Dedifferentiated amniotic fluid mesenchymal stem cell (primary cell): ENCODE measurements at regions not wholly inside any gene's neighbourhood (a gene's known extent, or its start where the extent isn't known, plus 50 kb on each side); places are given as distances from the start of the nearest gene placed in this dataset.
"Not testable (repeated sequence)": the region's sequence is repeated elsewhere in the genome, so short reads cannot be mapped to it uniquely, and the experiment has no call there.

Experiments used
- DNase-seq: peaks from one replicate; pipeline ENCODE4 v3.0.0-alpha.2; 2016; ENCODE audit errors: extremely low spot score

- DNase-seq: no peak
Measured at GRCh38 chr7:9505516-9505915, 1072.1 kb downstream of the NXPH1 start.

- DNase-seq: no peak
Measured at GRCh38 chr7:9507290-9507689, 1073.9 kb downstream of the NXPH1 start.

GRCh38 chr7:9516662-9517061 is 1083.3 kb downstream of the NXPH1 start:
- DNase-seq: no peak

GRCh38 chr7:9523579-9523978 is 1090.2 kb downstream of the NXPH1 start:
- DNase-seq: no peak

- not testable (repeated sequence) for DNase-seq
Measured at GRCh38 chr7:9552431-9552830, 1119.0 kb downstream of the NXPH1 start.

GRCh38 chr7:9557853-9558252 is 1124.4 kb downstream of the NXPH1 start:
- no peak for DNase-seq

GRCh38 chr7:9575716-9576115 is 1142.3 kb downstream of the NXPH1 start:
- DNase-seq: no peak

- no peak for DNase-seq
Measured at GRCh38 chr7:9582824-9583223, 1149.4 kb downstream of the NXPH1 start.

- DNase-seq: no peak
Measured at GRCh38 chr7:9598411-9598810, 1165.0 kb downstream of the NXPH1 start.

- DNase-seq: no peak
Measured at GRCh38 chr7:9600974-9601373, 1167.6 kb downstream of the NXPH1 start.

GRCh38 chr7:9603291-9603690 is 1169.9 kb downstream of the NXPH1 start:
- no peak for DNase-seq

GRCh38 chr7:9608560-9608959 is 1175.2 kb downstream of the NXPH1 start:
- no peak for DNase-seq

- not testable (repeated sequence) for DNase-seq
Measured at GRCh38 chr7:9620899-9621298, 1187.5 kb downstream of the NXPH1 start.

- DNase-seq: not testable (repeated sequence)
Measured at GRCh38 chr7:9621306-9621902, 1188.0 kb downstream of the NXPH1 start.

GRCh38 chr7:9621927-9622326 is 1188.5 kb downstream of the NXPH1 start:
- no peak for DNase-seq

- DNase-seq: no peak
Measured at GRCh38 chr7:9625953-9626352, 1192.5 kb downstream of the NXPH1 start.

GRCh38 chr7:9645756-9646155 is 1212.3 kb downstream of the NXPH1 start:
- DNase-seq: no peak

- no peak for DNase-seq
Measured at GRCh38 chr7:9657257-9657656, 1223.8 kb downstream of the NXPH1 start.

GRCh38 chr7:9671979-9672917 is 1238.8 kb downstream of the NXPH1 start:
- no peak for DNase-seq

GRCh38 chr7:9680713-9681112 is 1247.3 kb downstream of the NXPH1 start:
- DNase-seq: no peak

GRCh38 chr7:9681284-9681683 is 1247.9 kb downstream of the NXPH1 start:
- no peak for DNase-seq

- no peak for DNase-seq
Measured at GRCh38 chr7:9691286-9691685, 1257.9 kb downstream of the NXPH1 start.

GRCh38 chr7:9698375-9698774 is 1265.0 kb downstream of the NXPH1 start:
- no peak for DNase-seq
